Fibroblast of lung (primary cell): ENCODE measurements at regions not wholly inside any gene's neighbourhood (a gene's known extent, or its start where the extent isn't known, plus 50 kb on each side); places are given as distances from the start of the nearest gene placed in this dataset.

Source experiments
- DNase-seq, 2 donors: peaks; one replicate each; pipeline versions ENCODE4 v3.0.0 to v3.0.0-alpha.2; 2010; ENCODE audit warnings: low read depth in 2 of 2
- H2AFZ ChIP-seq: 2 replicates; pipeline ENCODE4 v1.5.1; 2012; ENCODE audit warnings: low read length, control low read depth, inconsistent platforms
- H3K27ac ChIP-seq: 2 replicates; pipeline ENCODE4 v1.5.1; 2011; ENCODE audit warnings: low read length, control low read depth; ENCODE audit not compliant: insufficient read depth
- H3K27me3 ChIP-seq: 2 replicates; pipeline ENCODE4 v1.5.1; 2011; ENCODE audit warnings: mild to moderate bottlenecking, low read length; ENCODE audit not compliant: control insufficient read depth, insufficient read depth
- H3K36me3 ChIP-seq: 2 replicates; pipeline ENCODE4 v1.5.1; 2011; ENCODE audit warnings: low read length; ENCODE audit not compliant: control insufficient read depth, insufficient read depth
- H3K4me1 ChIP-seq: 2 replicates; pipeline ENCODE4 v1.5.1; 2011; ENCODE audit warnings: low read length; ENCODE audit not compliant: control insufficient read depth, insufficient read depth; ENCODE audit errors: extremely low read depth
- H3K4me2 ChIP-seq: 2 replicates; pipeline ENCODE4 v1.5.1; 2011; ENCODE audit warnings: low read length, control low read depth; ENCODE audit not compliant: insufficient read depth; ENCODE audit errors: extremely low read depth
- H3K4me3 ChIP-seq, 4 experiments: fragments of 200-600 bp in 1 of 4; sonication (generic) in 1 of 4; replicated peaks in 1 of 4; 2 replicates each; pipeline ENCODE4 v1.5.1; 2011 to 2016; ENCODE audit warnings: low read length in 4 of 4, low read depth in 3 of 4, mild to moderate bottlenecking in 3 of 4, control low read depth in 2 of 4, inconsistent platforms in 1 of 4, mixed read lengths in 1 of 4; ENCODE audit not compliant: insufficient read depth in 1 of 4; ENCODE audit errors: control extremely low read depth in 1 of 4
- H3K79me2 ChIP-seq: 2 replicates; pipeline ENCODE4 v1.5.1; 2012; ENCODE audit warnings: mild to moderate bottlenecking, low read length, inconsistent platforms; ENCODE audit not compliant: control insufficient read depth, insufficient read depth
- H3K9ac ChIP-seq: 2 replicates; pipeline ENCODE4 v1.5.1; 2011; ENCODE audit warnings: mild to moderate bottlenecking, low read length, control low read depth; ENCODE audit not compliant: insufficient read depth
- H3K9me3 ChIP-seq: 2 replicates; pipeline ENCODE4 v1.5.1; 2012; ENCODE audit warnings: low read depth, low read length; ENCODE audit not compliant: control insufficient read depth, insufficient read depth
- H4K20me1 ChIP-seq: 2 replicates; pipeline ENCODE4 v1.5.1; 2011; ENCODE audit warnings: low read length; ENCODE audit not compliant: control insufficient read depth, insufficient read depth; ENCODE audit errors: extremely low read depth
- CTCF ChIP-seq, 2 donors: IDR thresholded peaks in 1 of 2; conservative IDR thresholded peaks in 1 of 2; 1 replicate in 1 of 2; 2 replicates in 1 of 2; pipeline ENCODE4 v1.5.1; 2011 to 2012; ENCODE audit warnings: low read length in 2 of 2, control low read depth in 1 of 2, inconsistent platforms in 1 of 2, low read depth in 1 of 2, mild to moderate bottlenecking in 1 of 2
- EZH2 ChIP-seq: IDR thresholded peaks from 2 replicates; pipeline ENCODE4 v1.5.1; 2012; ENCODE audit warnings: low read length, control low read depth, mild to moderate bottlenecking; ENCODE audit errors: missing control alignments

DNA sequence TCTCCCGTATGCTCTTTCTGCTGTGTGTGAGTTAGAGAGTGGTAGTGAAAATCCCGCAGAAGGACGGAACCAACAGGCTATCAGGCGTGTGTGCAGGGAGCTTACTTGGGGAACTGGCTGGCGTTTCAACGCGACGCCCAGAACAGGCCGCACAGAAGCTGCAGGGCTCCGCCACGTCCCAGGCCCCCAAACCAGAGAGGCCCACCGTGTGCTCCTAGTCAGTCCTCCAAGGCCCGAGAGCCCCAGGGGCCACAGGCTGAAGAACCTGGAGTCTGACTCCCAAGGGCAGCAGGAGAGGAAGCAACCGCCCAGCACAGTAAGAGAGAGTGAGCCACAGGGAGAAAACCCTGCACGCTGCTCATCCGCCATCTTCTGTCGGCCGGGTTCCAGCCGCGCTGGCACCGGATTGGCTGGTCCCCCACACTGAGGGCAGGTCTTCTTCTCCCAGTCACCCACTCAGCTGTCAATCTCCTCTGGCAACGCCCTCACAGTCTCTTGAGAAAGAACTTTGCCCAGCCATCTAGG, 730.6 kb upstream of the VSTM2A start:
- no peaks in the 10 kb centered on the region for H3K36me3 ChIP-seq
- no peak overlapping the region for H3K4me2 ChIP-seq
- H3K4me3 ChIP-seq = no peak overlapping the region
- DNase-seq = no peak
- TF ChIP-seq EZH2 = no peak
- TF ChIP-seq CTCF (conservative IDR thresholded peaks at IDR 0.05 in 1 of 2, IDR thresholded peaks at IDR 0.05 in 1 of 2; ENCODE audit: low read depth in 1 of 2, low read length in 2 of 2) = no peak
- H2AFZ ChIP-seq = no peak overlapping the region
- H3K79me2 ChIP-seq = no peaks in the 10 kb centered on the region
- H3K27me3 ChIP-seq = no peaks in the 10 kb centered on the region
- no peaks in the 10 kb centered on the region for H3K4me1 ChIP-seq
- H4K20me1 ChIP-seq = no peaks in the 10 kb centered on the region
- H3K27ac ChIP-seq = no peak overlapping the region
- no peak overlapping the region for H3K9ac ChIP-seq
- H3K9me3 ChIP-seq = no peaks in the 10 kb centered on the region

DNA sequence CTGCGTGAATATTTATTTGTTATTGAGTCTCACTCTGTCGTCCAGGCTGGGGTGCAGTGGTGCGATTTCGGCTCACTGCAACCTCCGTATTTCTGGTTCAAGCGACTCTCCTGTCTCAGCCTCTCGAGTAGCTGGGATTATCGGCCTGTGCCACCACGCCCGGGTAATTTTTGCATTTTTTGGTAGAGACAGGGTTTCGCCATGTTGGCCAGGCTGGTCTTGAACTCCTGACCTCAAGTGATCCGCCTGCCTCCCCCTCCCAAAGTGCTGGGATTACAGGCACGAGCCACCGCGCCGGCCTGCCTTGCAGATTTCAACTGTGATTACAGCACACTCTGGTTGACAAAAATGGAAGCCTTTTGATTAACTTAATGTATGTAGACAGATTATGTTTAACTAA, 730.0 kb upstream of the VSTM2A start:
- no peaks in the 10 kb centered on the region for H3K9me3 ChIP-seq
- H2AFZ ChIP-seq = no peak overlapping the region
- H3K4me3 ChIP-seq = no peak overlapping the region
- no peaks in the 10 kb centered on the region for H3K36me3 ChIP-seq
- DNase-seq = no peak
- H3K9ac ChIP-seq = no peak overlapping the region
- no peaks in the 10 kb centered on the region for H3K4me1 ChIP-seq
- no peak overlapping the region for H3K4me2 ChIP-seq
- no peak for TF ChIP-seq EZH2
- TF ChIP-seq CTCF (conservative IDR thresholded peaks at IDR 0.05 in 1 of 2, IDR thresholded peaks at IDR 0.05 in 1 of 2; ENCODE audit: low read depth in 1 of 2, low read length in 2 of 2) = no peak
- H3K27ac ChIP-seq = no peak overlapping the region
- no peaks in the 10 kb centered on the region for H3K79me2 ChIP-seq
- H4K20me1 ChIP-seq = no peaks in the 10 kb centered on the region
- no peaks in the 10 kb centered on the region for H3K27me3 ChIP-seq

DNA sequence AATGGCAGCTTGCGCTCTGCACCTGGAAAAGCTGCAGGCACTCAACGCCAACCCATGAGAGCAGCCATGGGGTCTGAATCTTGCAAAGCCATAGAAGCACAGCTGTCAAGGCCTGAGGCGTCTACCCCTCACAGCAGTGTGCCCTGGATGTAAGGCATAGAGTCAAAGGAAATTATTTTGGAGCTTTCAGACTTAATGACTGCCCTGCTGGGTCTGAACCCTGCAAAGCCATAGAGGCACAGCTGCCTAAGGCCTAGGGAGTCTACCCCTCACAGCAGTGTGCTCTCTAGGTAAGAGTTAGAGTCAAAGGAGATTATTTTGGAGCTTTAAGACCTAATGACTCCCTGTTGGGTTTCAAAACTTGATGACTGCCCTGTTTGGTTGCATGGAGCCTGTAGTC, 706.9 kb upstream of the VSTM2A start:
- no peaks in the 10 kb centered on the region for H3K9me3 ChIP-seq
- H3K9ac ChIP-seq = no peak overlapping the region
- H3K79me2 ChIP-seq = no peaks in the 10 kb centered on the region
- no peak overlapping the region for H3K27ac ChIP-seq
- no peaks in the 10 kb centered on the region for H3K27me3 ChIP-seq
- H3K4me1 ChIP-seq = no peaks in the 10 kb centered on the region
- H4K20me1 ChIP-seq = no peaks in the 10 kb centered on the region
- no peak overlapping the region for H3K4me3 ChIP-seq
- no peak for DNase-seq
- TF ChIP-seq EZH2 (no peak), CTCF (conservative IDR thresholded peaks at IDR 0.05 in 1 of 2, IDR thresholded peaks at IDR 0.05 in 1 of 2; ENCODE audit: low read depth in 1 of 2, low read length in 2 of 2) (no peak)
- H3K4me2 ChIP-seq = no peak overlapping the region
- H2AFZ ChIP-seq = no peak overlapping the region
- no peaks in the 10 kb centered on the region for H3K36me3 ChIP-seq
